Brain microvascular endothelial cell (primary cell): ENCODE measurements at regions not wholly inside any gene's neighbourhood (a gene's known extent, or its start where the extent isn't known, plus 50 kb on each side); places are given as distances from the start of the nearest gene placed in this dataset.
"Not testable (repeated sequence)": the region's sequence is repeated elsewhere in the genome, so short reads cannot be mapped to it uniquely, and the experiment has no call there.

Source experiments
- DNase-seq: peaks from one replicate; pipeline ENCODE4 v3.0.0-alpha.2; 2020
- H3K27ac ChIP-seq: fragments of 250-450 bp; sonication (Bioruptor Pico); 2 replicates; pipeline ENCODE4 v1.5.1; 2020; ENCODE audit warnings: mild to moderate bottlenecking, moderate library complexity
- H3K27me3 ChIP-seq: fragments of 250-450 bp; sonication (Bioruptor Pico); replicated peaks from 2 replicates; pipeline ENCODE4 v1.5.1; 2020; ENCODE audit warnings: mild to moderate bottlenecking
- H3K36me3 ChIP-seq: fragments of 250-450 bp; sonication (Bioruptor Pico); replicated peaks from 2 replicates; pipeline ENCODE4 v1.5.1; 2020; ENCODE audit warnings: mild to moderate bottlenecking
- H3K4me3 ChIP-seq: 2 replicates; pipeline ENCODE4 v1.5.1; 2011; ENCODE audit warnings: low read depth, mild to moderate bottlenecking, control low read depth, low read length, moderate library complexity
- CTCF ChIP-seq: IDR thresholded peaks from 2 replicates; pipeline ENCODE4 v1.5.1; 2011; ENCODE audit warnings: low read depth, mild to moderate bottlenecking, moderate library complexity, low read length, control low read depth, inconsistent platforms; ENCODE audit errors: missing control alignments
- in situ Hi-C: cut with HindIII; loops from 2 replicates; pipeline ENCODE4 v1.10.0; 2017; ENCODE audit warnings: low sequenced_read_pairs, low pct_ligation_motif_present

GRCh38 chr9:40928803-40929487 lies 199.5 kb downstream of the FOXD4L6 start:
- no peak for DNase-seq
- no peak overlapping the region for H3K4me3 ChIP-seq
- H3K27ac ChIP-seq, result no peak overlapping the region
- no peak for TF ChIP-seq CTCF
- in situ Hi-C loops, result no loop called here
- peaks cover 4% of the 10 kb centered on the region for H3K27me3 ChIP-seq
- H3K36me3 ChIP-seq, result no peaks in the 10 kb centered on the region

GRCh38 chr9:40927851-40928802 lies 200.4 kb downstream of the FOXD4L6 start:
- peaks cover 4% of the 10 kb centered on the region for H3K27me3 ChIP-seq
- TF ChIP-seq CTCF, result no peak
- in situ Hi-C loops, result no loop called here
- no peak overlapping the region for H3K4me3 ChIP-seq
- H3K36me3 ChIP-seq, result no peaks in the 10 kb centered on the region
- H3K27ac ChIP-seq, result no peak overlapping the region
- DNase-seq, result no peak

GRCh38 chr9:40927260-40927631 lies 201.2 kb downstream of the FOXD4L6 start:
- H3K27ac ChIP-seq, result no peak overlapping the region
- in situ Hi-C loops, result no loop called here
- H3K4me3 ChIP-seq, result no peak overlapping the region
- peaks cover 4% of the 10 kb centered on the region for H3K27me3 ChIP-seq
- DNase-seq, result no peak
- no peaks in the 10 kb centered on the region for H3K36me3 ChIP-seq
- no peak for TF ChIP-seq CTCF

GRCh38 chr9:40926404-40927259 lies 201.8 kb downstream of the FOXD4L6 start:
- no peaks in the 10 kb centered on the region for H3K36me3 ChIP-seq
- in situ Hi-C loops, result no loop called here
- peaks cover 4% of the 10 kb centered on the region for H3K27me3 ChIP-seq
- no peak overlapping the region for H3K4me3 ChIP-seq
- no peak for TF ChIP-seq CTCF
- DNase-seq, result no peak
- H3K27ac ChIP-seq, result no peak overlapping the region

- no peak for DNase-seq
- no peak for TF ChIP-seq CTCF
- in situ Hi-C loops, result no loop called here
- no peak overlapping the region for H3K4me3 ChIP-seq
- H3K27ac ChIP-seq, result no peak overlapping the region
- H3K36me3 ChIP-seq, result no peaks in the 10 kb centered on the region
- H3K27me3 ChIP-seq, result peaks cover 4% of the 10 kb centered on the region
Measured at GRCh38 chr9:40925149-40925548, 203.3 kb downstream of the FOXD4L6 start.

- in situ Hi-C loops, H3K27me3 ChIP-seq, H3K36me3 ChIP-seq, DNase-seq, H3K27ac ChIP-seq, H3K4me3 ChIP-seq: not testable (repeated sequence)
Measured at GRCh38 chr9:40916399-40916783, 212.1 kb downstream of the FOXD4L6 start.

- H3K4me3 ChIP-seq, DNase-seq, H3K36me3 ChIP-seq, in situ Hi-C loops, H3K27me3 ChIP-seq, H3K27ac ChIP-seq: not testable (repeated sequence)
Measured at GRCh38 chr9:40915660-40916398, 212.7 kb downstream of the FOXD4L6 start.
